HK-2 (cell line): ENCODE measurements at regions not wholly inside any gene's neighbourhood (a gene's known extent, or its start where the extent isn't known, plus 50 kb on each side); places are given as distances from the start of the nearest gene placed in this dataset.
A peak's percentile ranks its signal among the peaks of the same experiment; 100 is the strongest.

ENCODE experiments used
- DNase-seq: peaks from one replicate; pipeline ENCODE4 v3.0.0-alpha.2; 2018; ENCODE audit not compliant: unreplicated experiment

DNA sequence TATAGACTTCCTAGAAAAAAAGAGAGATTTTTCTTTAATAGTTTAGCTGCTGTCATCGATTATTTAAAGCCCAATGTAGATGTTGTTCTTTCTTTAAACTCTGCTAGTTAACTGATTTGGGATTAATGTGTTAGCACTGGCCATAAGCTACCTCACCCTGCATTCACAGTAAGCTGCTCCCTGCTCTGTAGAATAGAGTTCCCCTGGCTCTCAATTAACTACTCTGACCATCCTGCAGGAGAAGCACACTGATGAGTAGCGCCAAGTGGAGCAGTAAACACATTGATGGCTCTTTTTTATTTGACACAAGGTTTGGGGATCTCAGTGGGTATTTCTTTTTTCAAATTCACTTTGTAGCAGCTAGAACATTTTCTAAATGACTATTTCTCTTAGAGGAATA, 807.9 kb upstream of the ZNF608 start:
- DNase-seq = no peak

DNA sequence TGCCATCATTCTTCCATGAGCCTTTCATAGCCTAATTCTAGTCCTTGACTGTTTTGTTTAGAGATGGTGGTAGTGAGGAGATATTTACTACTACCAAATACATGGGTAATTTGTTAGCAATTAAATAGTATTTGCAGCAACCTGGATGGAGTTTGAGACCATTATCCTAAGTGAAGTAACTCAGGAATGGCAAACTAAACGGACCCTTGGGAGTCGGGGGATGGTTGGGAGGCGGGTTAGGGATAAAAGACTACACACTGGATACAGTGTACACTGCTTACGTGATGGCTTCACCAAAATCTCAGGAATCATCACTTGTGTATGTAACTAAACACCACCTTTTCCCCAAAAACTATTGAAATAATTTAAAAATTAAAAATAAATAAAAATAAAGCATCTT, 809.2 kb upstream of the ZNF608 start:
- DNase-seq = no peak

DNA sequence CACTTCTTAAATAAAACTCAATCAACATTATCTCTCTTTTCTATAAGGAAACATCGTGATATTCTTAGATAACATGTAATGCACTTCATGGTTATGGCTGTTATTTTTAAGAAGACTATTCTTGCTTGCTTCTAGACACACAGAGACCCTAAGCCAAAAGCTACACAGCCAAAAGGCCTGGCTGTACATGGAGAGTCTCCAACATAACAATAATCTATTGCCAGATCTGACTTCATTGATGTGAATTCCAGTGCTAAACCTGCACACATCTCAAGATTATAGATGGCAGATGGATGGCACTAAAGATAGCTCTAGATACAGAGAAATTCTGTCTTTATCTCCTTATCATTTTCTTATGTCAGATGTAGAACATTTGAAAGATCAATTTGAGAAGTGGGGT, 811.6 kb upstream of the ZNF608 start:
- DNase-seq = no peak

DNA sequence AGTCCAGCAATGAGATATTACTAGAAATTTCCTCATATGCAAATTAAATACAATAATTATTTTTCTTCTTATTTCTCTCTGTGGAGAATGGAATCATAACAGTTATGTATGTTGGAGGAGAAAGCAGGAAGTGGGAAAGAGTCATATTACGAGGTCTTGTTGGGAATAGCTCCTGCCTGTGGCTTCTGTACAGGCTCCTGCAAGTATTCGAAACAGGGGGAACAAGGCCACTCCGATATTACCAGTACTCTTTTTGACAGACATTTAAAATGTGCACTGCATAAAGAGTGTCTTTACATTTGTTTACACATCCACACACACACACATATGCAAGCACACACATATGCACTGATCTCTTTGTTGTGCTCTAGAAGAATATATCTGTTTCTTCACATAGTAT, 812.0 kb upstream of the ZNF608 start:
- no peak for DNase-seq

DNA sequence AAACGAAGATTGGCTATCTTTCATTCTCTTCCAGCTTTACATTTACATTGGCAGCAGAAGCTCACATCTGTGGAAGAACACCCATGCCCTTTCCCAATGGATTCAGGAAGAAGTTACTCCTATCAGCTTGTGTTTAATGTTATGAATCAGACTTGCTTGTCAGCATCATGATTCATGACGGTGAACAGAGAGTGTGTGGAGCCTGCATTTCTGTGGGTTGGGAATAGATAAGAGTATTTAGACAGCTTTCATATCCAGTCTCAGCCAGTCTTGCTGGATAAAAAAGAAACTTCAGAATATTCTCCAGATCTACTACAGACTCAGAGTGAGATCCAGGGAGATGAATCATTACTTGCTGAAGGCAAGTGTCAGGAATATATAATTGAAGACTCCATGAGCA, 812.9 kb upstream of the ZNF608 start:
- DNase-seq = peak; percentile 13

DNA sequence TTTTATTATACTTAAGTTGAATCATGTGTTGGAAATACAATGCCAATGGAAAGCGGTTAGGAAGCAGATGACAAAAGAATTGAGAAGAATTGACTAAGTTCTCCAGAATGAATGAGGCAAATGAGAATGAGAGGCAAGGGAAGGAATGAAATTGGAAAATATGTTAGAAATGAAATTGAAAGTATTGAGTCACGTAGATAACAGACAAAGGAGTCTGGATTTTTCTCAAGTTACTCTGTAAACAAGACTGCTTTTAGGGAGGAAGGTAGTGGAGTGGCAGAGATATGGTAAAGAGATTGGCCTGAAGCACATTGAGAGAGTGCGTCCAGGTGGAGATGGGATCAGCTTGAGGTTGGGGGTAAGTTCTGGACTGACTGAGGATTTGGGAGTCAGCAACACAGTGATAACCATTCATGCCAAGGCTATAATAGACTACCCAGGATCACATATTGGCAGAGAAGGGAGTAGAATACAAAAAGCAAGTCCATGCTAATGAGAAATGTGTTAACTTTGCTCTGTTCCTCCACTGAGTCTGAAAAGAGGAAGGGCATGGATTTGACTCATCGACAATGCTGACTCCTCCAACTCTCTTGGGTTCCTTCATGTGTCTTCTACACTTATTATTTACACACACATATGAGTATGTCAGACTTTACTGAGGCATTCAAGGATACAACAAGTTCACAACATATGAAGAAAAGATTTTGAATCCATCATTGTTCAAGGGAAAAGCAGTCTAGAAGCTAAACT, 814.2 kb upstream of the ZNF608 start:
- no peak for DNase-seq

DNA sequence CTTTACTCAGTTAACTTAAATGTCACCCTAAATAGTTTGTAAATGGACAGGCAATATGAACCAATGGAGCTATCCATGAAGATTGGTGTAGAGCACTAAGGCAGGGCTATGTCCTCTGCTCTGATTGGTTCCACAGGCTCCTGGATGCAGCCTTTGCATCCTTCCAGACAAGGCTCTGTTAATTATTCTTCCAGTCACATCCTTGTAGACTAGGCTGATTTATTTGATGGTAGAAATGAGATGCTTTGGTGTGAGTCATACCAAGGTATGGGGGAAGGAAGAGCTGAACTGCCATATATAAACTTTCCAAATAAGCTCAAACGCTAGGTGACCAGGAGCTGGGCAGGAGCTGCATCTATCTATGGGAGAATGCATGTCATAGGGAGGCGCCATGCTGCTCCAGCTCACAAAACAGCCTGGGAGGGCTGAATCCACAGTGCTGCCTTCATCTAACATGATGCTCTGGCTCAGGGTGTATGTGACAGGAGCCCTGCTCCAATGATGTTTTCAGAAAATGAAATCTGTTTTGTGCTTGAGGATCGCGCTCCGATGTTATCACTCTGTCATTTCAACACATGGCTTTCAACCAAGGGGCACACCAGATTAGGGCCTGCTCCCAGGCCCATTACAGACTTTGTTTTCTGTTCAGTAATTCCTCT, 818.0 kb upstream of the ZNF608 start:
- DNase-seq = no peak

DNA sequence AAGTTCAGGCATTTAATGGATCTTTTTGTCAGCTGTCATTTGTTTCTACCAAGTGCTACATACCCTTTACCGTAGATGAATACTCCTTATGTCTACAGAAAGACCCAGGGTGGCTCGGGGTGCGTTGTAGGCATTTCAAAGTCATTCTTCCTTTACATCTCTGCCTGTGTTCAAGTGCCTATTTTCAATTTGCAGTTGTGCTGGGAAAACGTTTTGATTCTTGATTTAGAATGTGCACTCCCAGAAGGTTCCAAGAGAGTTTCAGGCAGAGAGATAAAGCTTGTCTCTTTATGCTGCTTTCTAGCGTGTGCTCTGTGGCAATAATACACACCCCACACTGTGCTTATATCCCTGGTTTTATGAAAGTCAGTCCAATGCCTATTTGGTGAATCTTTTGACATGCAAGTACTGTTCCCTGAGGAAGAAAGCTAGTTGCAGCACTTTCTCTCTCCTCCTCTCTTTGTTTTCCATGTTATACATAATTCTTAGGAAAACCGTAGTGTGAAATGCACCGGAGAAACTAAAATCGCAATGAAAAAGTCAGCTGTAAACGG, 828.1 kb upstream of the ZNF608 start:
- DNase-seq = no peak

DNA sequence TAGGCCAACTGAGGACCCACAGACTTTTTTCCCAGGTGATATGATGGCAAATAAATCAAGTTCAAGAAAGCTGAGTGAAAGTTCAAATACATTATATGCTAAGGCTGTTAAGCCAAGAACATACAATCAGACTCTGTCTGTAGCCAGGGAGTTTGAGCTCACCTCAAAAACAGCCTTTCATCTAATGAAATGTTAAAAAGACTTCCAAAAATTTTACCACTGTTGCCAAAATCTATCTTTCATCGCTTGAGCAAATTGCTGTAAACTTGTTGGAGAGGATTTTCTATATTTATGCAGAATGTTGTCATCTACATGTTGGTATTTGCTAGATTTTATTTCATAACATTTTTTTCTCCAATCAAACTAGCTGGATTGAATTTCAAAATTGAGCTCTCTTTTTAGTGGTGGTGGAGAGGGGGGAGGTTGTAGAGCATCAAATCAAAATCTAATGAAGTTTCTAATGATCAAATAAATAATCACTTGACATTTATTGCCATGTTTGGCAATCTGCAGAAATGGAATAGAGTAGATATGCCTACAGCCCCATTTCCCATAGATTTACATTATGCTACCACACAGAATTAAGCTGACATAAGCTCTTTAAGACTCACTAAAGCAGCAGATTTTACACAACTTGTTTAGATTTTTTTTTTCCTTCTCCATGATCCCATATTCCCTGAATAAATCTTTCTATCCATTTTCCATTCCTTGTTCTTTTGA, 828.9 kb upstream of the ZNF608 start:
- no peak for DNase-seq

DNA sequence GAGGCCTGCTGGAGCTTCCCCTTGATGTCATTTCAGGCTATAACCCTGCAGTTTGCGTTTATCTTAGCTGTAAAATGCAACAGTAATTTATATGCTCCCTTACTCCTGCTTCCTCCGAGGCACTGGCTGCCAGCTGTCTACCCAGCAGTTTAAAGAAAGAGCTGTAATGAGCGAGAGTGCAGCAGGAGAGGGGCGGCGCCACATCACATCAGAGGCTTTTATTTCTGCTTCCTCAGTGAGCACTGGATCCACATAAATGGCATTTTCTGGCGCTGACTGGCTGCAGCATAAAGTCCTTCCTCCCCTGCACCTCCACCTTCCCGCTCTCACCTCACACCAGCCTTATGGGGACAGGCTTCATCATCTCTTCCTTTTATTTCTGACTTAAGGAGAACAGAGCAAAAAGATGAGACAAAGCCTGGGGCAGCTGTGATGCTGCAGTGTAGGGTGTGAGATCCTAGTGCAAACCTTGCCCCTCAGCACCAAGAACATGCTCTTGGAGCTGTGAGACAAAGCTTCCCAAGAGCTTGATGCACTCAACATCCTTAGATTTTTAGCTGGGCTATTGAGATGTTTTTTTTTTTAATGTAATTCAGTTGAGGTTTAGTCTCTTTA, 829.6 kb upstream of the ZNF608 start:
- DNase-seq = no peak

DNA sequence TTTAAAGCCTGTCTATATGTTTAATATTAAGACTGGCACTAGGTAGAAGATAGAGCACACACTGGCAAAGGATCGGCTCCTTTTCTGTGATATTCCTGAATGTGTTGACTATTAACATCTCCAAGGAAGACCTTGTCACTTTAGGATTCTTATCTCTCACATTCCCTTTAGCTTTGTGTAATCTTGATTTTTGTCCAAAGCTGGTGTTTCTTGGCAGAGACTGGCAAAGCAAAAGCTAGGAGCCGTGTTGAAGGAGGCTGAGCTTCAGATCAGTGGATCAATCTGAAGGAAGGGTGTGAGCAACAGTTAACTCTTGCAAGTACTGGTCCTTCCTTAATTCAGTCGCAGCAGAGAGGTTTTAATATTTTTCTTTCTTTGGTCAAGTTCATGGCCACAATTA, 830.4 kb upstream of the ZNF608 start:
- DNase-seq = no peak

DNA sequence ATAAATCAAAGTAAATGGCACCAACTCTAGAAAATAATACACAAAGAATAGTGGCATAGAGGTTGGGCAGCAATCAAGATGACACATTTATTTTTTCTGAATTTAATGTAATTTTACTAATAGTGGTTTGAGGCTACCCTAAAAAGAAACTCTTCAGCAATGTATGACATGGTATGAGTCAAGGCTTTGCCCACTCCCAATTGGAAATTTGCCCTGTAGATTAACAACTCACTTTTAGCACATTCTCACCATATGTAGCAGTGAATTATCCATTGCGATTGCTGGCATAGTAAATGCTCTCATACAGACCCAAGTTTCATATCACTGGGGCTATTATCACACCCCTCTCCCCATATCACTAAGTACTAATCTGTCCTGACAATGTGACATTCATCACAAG, 832.1 kb upstream of the ZNF608 start:
- DNase-seq = no peak

DNA sequence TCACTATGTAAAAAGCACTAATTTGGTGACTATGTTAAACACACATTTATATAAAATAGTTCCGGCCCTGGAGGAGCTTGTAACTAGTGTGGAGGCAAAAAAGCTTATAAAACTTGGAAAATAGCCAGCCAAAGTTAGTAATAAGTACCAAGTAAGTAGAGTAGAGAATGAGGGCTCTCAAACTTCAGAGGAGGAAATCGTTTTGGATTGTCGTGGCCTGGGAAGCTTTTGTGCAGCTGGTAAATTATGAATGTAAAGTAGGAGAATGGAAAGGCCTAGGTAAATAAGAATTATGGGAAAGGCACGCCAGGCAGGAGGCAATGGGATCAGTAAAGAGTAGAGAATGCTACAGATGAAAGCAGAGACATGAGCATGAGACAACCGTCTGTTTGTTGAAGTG, 832.7 kb upstream of the ZNF608 start:
- no peak for DNase-seq

DNA sequence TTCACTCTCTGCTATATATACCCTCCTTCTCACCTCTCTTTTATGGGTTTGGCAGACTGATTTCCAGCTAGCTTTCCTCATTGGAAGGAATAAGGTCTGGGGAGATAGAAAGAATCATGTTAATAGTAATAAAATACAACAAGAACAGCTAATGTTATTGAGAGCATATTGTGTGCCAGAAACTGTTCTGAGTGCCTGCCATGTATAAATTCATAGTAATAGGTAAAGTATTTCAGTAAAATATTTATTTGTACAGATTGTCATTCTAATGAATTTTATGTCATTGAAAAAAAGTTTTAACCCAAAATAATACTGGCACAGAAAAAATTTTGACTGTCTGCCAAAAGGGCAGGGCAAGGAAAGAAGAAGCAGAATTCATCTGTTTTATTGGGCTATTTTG, 834.9 kb upstream of the ZNF608 start:
- DNase-seq = no peak

DNA sequence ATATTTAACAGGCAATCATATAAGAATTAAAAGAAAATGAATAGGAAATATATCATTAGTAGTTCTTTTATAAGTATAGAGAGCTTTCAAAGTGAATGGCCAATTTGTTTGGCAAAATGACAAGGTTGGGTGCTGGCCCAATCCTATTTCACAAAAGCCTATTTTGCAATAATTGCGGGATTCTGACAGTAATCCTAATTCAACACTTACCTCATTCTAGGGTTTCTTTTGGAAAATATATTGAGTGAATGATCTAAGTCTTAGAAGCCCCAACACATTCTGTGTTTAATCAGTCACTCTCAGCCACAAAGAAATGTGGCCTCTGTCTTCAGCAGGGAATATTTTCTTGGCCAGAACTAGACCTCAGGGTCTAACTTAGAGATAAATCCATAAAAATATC, 835.9 kb upstream of the ZNF608 start:
- no peak for DNase-seq

DNA sequence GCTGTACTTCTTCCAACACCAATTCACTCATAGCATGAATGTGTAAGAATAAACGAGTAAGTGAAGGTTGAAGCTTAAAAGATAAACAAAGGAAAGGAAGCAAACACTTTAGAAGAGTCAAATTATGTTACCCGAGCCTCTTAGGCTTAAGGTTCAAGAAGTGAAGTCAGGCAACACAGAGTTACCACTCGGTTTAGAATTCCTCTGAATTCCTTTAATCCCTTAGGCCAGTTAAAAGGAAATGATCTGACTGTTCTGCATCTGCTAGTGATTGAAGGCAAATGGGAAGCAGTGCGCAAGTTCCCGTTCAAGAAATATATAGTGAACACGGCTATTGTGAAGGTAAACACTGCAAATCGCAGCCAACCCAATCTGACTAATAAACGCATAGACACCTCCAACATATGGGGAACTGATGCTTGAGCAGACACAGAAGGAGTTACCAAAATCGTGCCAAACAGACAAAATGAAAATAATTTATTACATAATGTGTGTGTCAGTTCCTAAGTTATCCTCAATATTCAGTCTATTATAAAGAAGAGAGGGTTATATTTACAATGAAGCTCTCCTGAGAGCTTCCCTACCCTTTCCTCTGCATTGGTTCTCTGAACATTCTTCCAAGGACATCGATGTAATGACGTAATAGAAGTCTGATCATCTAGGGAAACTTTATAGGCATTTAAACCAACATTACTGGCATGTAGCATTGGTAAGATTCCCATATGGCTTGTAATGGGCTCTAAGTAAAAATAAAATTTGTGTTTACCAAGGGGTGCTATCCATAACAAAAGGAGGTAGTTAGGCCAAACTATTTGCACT, 837.1 kb upstream of the ZNF608 start:
- no peak for DNase-seq

DNA sequence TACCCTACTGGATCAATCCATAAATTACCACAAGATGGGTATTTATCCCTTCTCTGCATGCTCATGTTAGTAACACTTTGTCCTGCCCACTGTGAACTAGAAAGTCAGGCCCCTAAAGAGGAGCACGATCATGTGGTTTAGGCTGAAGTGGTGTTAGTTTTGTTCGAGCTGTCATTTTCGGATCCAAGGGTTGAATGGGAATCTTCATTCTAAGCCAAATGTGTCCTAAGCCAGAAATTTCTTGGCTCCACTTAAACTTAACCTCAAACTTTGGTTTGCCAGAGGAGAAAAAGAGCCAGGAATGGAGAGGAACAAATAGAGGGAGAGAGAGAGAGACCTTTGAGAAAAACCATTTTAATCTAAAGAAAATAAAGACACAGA, 837.7 kb upstream of the ZNF608 start:
- no peak for DNase-seq

DNA sequence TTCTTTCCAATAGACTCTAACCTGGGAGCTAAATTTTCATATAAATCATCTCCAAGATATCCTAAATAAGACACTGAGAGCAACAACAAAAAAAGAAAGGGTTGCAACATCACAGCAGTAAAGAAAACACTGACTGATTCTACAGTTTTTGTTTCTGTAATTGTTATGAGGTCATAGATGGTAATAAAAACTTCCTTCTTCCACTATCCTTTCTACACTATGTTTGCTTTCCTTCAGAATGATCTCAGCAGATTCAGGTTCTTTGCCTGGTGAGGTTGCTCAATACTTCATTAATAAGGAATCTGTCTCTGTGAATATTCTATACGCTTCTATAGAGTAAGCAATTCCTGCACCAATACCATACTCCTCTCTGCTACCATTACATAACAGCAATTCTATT, 835.6 kb upstream of the GRAMD2B start:
- no peak for DNase-seq

DNA sequence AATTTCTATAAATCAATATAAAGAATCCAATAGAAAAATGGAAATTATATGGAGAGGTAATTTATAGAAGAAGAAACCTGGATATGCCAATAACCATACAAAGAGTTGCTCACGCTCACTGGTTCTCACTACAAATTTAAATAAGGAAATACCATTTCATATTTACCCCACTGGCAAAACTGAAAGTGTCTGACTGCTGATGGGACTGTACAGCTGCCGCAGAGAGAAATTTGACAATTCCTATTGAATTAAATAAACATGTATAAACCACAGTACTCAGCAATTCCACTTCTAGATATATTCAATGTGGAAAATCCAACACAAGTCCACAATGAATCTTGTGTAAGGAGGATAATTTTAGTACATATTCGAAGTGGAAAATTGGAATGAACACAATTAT, 830.4 kb upstream of the GRAMD2B start:
- no peak for DNase-seq

DNA sequence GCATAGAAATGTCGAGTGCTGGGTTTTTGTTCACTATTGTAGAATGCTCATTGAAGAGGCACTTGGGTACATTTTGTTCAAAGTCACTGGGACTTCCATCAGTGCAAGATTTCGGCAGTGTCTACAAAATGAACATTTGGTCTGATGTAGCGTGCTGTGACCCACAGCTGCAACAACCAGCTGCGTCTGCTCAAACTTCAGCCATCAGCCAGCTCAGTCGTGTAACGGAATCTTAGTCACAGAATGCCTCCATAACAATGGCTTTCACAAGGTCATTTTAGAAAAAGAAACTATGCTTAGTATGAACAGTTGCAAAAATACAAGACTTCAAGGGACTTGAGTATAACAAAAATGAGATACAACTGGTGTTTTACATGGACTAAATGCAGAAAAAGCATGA, 828.1 kb upstream of the GRAMD2B start:
- DNase-seq = no peak

DNA sequence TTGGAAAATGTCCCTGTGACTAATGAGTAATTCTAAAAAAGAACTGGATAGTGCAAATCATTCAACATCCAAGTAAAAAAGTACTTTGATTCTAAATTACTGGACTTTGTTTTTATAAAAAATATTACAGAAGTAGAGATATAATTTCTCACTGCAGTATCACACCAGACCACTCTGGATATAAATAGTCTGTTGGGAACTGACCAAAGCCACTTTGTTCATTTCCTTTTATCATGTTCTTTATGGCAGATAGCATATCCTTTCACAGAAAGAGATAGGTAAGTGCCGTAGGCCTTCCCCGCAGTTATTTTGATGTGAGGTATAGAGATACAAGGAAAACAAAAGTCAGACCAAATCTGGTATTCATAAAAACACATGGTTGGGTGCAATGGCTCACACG, 827.4 kb upstream of the GRAMD2B start:
- DNase-seq = no peak

DNA sequence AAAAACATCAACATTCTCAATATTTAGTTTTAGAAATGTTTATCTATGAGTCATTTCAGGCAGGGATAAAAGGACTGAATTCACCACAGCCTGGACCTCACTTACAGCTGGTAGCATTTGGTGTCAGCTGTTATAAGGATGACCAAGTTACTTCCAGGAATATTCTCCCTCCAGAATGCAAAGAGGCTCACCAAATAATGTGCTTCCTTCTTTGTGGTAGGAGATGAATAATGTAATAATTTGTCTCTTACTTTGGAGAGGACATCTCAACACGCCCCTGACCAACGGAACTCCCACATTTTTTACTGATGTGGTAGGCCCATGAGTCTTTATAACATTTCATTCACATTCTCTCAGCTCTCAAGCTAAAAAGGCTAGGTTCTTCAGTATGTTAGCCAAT, 825.9 kb upstream of the GRAMD2B start:
- no peak for DNase-seq
